C4-2B (cell line): ENCODE measurements at regions not wholly inside any gene's neighbourhood (a gene's known extent, or its start where the extent isn't known, plus 50 kb on each side); places are given as distances from the start of the nearest gene placed in this dataset.

Experiments
- H3K27ac ChIP-seq: fragments of 450-650 bp; 2 replicates; pipeline ENCODE4 v1.5.1; 2017
- ZFX ChIP-seq: fragments of 450-650 bp; IDR thresholded peaks from 2 replicates; pipeline ENCODE4 v1.6.1; 2017
- TF ChIP-seq, protein P1 (sequence below): fragments of 450-650 bp; conservative IDR thresholded peaks from 2 replicates; pipeline ENCODE4 v1.5.1; 2017; ENCODE audit warnings: mild to moderate bottlenecking

DNA sequence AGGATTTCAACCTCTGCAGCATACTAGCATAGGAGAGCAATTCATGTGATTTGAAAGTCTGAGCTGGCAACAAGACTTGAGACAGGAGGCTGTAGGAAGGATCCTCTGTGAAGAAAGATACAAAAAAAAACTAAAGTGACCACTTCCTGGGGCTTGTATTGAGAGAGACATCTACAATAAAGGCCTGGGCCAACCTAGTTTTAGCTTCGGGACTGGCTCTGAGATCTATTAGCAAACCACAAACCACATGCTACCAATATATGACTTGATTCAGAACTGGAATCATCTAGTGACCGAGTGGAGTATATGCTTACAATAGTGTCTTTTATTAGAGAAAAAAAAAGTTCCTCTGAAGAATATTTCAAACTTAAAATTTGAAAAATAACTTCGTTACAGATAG, 1448.9 kb upstream of the CDH6 start:
- TF ChIP-seq, protein P1, sequence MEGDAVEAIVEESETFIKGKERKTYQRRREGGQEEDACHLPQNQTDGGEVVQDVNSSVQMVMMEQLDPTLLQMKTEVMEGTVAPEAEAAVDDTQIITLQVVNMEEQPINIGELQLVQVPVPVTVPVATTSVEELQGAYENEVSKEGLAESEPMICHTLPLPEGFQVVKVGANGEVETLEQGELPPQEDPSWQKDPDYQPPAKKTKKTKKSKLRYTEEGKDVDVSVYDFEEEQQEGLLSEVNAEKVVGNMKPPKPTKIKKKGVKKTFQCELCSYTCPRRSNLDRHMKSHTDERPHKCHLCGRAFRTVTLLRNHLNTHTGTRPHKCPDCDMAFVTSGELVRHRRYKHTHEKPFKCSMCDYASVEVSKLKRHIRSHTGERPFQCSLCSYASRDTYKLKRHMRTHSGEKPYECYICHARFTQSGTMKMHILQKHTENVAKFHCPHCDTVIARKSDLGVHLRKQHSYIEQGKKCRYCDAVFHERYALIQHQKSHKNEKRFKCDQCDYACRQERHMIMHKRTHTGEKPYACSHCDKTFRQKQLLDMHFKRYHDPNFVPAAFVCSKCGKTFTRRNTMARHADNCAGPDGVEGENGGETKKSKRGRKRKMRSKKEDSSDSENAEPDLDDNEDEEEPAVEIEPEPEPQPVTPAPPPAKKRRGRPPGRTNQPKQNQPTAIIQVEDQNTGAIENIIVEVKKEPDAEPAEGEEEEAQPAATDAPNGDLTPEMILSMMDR, result no peak
- no peak for TF ChIP-seq ZFX
- no peak overlapping the region for H3K27ac ChIP-seq

DNA sequence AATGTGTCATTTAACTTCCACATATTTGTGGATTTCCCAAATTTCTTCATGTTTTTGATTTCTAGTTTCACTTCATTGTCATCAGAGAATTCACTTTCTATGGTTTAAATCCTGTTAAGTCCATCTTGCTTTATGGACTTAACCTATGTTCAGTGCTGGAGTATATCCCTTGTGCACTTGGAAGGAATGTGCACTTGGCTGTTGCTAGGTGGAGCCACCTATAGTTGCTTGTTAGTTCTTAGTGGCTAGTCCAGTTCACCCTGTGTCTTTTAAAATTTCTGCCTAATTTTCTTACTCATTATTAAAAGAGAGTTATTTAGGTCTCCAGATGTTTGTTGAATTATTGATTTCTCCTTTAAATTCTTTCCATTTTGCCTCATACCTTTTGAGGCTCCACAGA, 1472.5 kb upstream of the CDH6 start:
- H3K27ac ChIP-seq, result no peak overlapping the region
- TF ChIP-seq, protein P1, result peak; percentile 32
- TF ChIP-seq ZFX, result no peak

DNA sequence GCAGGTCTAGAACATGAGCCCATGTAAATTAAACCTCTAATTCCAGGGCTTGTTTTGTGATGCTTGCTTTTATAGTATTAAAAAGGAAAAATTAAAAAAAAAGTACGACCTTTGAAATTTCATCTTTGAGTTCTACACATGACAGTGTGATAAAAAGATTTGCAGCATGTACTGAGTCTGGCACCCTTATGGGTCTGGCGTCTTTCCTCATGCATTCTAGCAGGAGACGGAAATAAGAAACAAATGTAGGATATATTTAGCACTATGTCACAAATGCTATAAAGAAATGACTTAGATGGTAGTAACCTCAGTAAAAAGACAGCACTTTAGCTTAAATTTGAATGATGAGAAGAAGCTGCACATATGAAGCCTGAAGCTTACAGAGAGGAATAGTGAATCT, 1474.3 kb upstream of the CDH6 start:
- H3K27ac ChIP-seq, result no peak overlapping the region
- TF ChIP-seq ZFX, result no peak
- TF ChIP-seq, protein P1, result no peak

DNA sequence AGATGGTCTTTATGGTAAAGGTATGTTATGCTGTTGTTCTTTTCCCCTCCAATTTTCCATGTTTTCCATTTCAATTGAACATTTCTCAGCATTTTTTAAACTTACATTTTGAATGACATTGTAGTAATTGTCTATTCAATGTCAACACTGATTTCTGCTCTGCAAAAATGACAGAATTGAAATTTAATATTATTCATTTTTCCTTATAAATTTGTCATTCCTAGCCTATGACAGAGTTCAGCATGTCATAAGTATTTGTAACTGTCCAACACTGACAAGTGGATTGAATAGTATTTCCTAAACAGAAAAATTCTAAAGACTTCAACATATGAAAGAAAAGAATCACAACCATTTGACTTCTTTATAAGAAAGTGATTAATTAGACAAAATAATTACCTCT, 1478.3 kb upstream of the CDH6 start:
- no peak overlapping the region for H3K27ac ChIP-seq
- TF ChIP-seq, protein P1, result no peak
- no peak for TF ChIP-seq ZFX

DNA sequence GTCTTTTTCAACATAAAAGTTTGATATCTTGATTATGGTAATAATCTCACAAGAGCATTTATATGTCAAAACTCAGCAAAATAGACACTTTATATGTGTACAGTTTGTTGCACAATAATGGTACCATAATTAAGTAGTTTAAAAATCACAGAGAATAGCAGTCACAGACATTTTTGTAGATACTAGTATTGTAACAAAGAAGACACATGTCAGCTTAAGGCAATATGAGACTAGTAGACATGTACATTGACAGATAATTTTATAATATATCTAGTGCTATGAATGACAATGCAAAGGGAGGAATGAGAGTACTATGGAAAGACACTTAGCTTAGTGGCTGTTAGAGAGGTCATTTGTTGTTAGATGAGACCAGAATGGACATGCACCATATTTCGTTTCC, 1490.6 kb upstream of the CDH6 start:
- H3K27ac ChIP-seq, result no peak overlapping the region
- TF ChIP-seq ZFX, result no peak
- TF ChIP-seq, protein P1, result no peak

DNA sequence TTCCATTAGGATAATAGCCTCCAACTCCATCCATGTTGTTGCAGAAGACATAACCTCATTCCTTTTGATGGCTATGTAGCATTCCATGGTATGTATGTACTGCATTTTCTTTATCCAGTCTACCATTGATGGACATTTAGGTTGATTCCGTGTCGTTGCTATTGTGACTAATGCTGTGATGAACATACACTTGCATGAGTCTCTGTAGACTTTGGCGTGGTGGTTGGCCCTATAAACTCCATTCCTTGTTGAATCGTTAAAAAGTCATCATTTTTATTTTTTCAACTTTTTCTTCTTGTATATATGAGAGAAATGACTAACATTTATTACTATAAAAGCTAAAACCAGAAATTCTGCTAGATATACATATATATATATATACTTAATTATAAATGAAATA, 1491.9 kb upstream of the CDH6 start:
- TF ChIP-seq, protein P1, result no peak
- TF ChIP-seq ZFX, result no peak
- H3K27ac ChIP-seq, result no peak overlapping the region

DNA sequence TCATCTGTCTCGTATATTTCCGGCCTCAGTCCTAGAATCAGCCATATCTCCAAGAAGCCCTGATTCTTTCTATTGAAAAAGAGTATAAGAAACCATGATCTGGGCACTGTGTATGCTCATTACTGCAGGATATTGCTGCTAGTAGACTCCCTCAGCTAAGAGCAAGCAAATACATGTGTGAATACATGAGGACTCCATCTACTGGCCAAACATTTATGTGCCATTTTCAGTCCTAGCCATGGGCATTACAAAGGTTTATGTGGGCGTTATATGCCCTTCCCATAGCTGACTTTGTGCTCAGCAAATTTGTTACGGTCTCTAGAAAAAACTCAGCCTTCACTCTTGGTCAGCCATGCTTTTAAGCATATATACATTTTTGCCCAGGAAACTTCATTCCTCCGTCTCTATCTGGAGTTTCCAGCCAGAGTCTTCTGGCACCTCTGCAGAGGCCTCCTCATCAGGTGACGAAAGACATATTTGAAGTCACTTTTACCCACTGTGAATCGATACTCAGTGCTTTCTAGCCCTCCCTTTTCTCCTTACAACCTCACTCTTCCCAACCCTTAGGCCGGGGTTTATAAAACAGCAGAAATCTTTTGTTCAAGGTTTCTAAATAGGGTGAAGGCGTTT, 1495.6 kb upstream of the CDH6 start:
- no peak for TF ChIP-seq ZFX
- TF ChIP-seq, protein P1, result peak; percentile 79
- H3K27ac ChIP-seq, result peak overlapping the region; percentile 55; the same call in 1 of the 2 replicates
